Aorta (tissue), 5 donors: ENCODE measurements at regions not wholly inside any gene's neighbourhood (a gene's known extent, or its start where the extent isn't known, plus 50 kb on each side); places are given as distances from the start of the nearest gene placed in this dataset.

Source experiments
- ATAC-seq: fragments of 200-7000 bp; cut with Tn5 transposase; one replicate; pipeline ENCODE4 v1.9.1; 2022; ENCODE audit warnings: moderate library complexity; ENCODE audit not compliant: low FRiP score
- DNase-seq, 2 donors: peaks; one replicate each; pipeline ENCODE4 v3.0.0-alpha.2; 2020
- H3K27ac ChIP-seq, 2 donors: one replicate each; pipeline ENCODE4 v1.5.1; 2013; ENCODE audit warnings: low read length in 2 of 2, mild to moderate bottlenecking in 2 of 2, moderate library complexity in 2 of 2, control low read depth in 1 of 2, inconsistent platforms in 1 of 2, low read depth in 1 of 2
- H3K27me3 ChIP-seq, 2 donors: one replicate each; pipeline ENCODE4 v1.6.1; 2013; ENCODE audit warnings: control low read depth in 1 of 2, low read length in 1 of 2, mild to moderate bottlenecking in 1 of 2, moderate library complexity in 1 of 2; ENCODE audit not compliant: insufficient read depth in 2 of 2, control insufficient read depth in 1 of 2
- H3K36me3 ChIP-seq, 2 donors: one replicate each; pipeline ENCODE4 v1.6.1; 2013; ENCODE audit warnings: control low read depth in 1 of 2, low read length in 1 of 2, mild to moderate bottlenecking in 1 of 2; ENCODE audit not compliant: insufficient read depth in 2 of 2, control insufficient read depth in 1 of 2
- H3K4me1 ChIP-seq, 2 donors: one replicate each; pipeline ENCODE4 v1.6.1; 2013; ENCODE audit warnings: low read length in 2 of 2, control low read depth in 1 of 2, mild to moderate bottlenecking in 1 of 2, moderate library complexity in 1 of 2; ENCODE audit not compliant: insufficient read depth in 2 of 2, control insufficient read depth in 1 of 2
- H3K4me3 ChIP-seq, 2 donors: one replicate each; pipeline ENCODE4 v1.5.1; 2013; ENCODE audit warnings: low read length in 2 of 2, control low read depth in 1 of 2, mild to moderate bottlenecking in 1 of 2
- H3K9me3 ChIP-seq: one replicate; pipeline ENCODE4 v1.6.1; 2013; ENCODE audit warnings: mild to moderate bottlenecking, low read length; ENCODE audit not compliant: control insufficient read depth
- WGBS, 2 donors: extraction: QIAGEN DNeasy Blood & Tissue Kit; methylation state at CpG; one replicate each; pipeline ENCODE4 v1.1.7; 2013; 5-methylcytosine and 5-hydroxymethylcytosine counted together
- intact Hi-C, 2 donors: fragments of 100-400 bp; cut with DNase I; formaldehyde crosslinking; loops; one replicate each; pipeline versions ENCODE4 v1.14.2 to v1.15.0; 2022
- donor health status: healthy with polysubstance abuse.
- donor health status: Bipolar disorder and iron deficiency.
- donor health status: DM: no; HTN: no; CAD: no.
- donor health status: DM: no; HTN: no; CAD: no.
- donor health status: DM: yes; HTN: yes; CAD: no.

GRCh38 chr6:54057058-54057457 is 54.2 kb upstream of the MLIP start:
- Histone ChIP-seq H3K27me3 (no peaks in the 10 kb centered on the region), H3K27ac (no peak overlapping the region), H3K4me1 (no peaks in the 10 kb centered on the region), H3K36me3 (no peaks in the 10 kb centered on the region), H3K9me3 (no peaks in the 10 kb centered on the region), H3K4me3 (no peak overlapping the region)
- intact Hi-C loops, result no loop called here
- 25 to 50% methylated on average over 1 of the region's 1 CpG for WGBS, 2 donors
- no peak for DNase-seq
- ATAC-seq, result no peak

- no peak for ATAC-seq
- Histone ChIP-seq H3K4me1 (no peaks in the 10 kb centered on the region), H3K9me3 (no peaks in the 10 kb centered on the region), H3K4me3 (no peak overlapping the region), H3K36me3 (no peaks in the 10 kb centered on the region), H3K27me3 (no peaks in the 10 kb centered on the region), H3K27ac (no peak overlapping the region)
- DNase-seq, result no peak
- intact Hi-C loops, result no loop called here
These were observed 53.0 kb upstream of the MLIP start for GRCh38 chr6:54058236-54058635.

GRCh38 chr6:54059683-54060082 is 51.6 kb upstream of the MLIP start:
- H3K36me3 ChIP-seq, result no peaks in the 10 kb centered on the region
- no peak for ATAC-seq
- no peak overlapping the region for H3K27ac ChIP-seq
- no peak for DNase-seq
- H3K27me3 ChIP-seq, result no peaks in the 10 kb centered on the region
- H3K4me1 ChIP-seq, result no peaks in the 10 kb centered on the region
- no peak overlapping the region for H3K4me3 ChIP-seq
- no peaks in the 10 kb centered on the region for H3K9me3 ChIP-seq
- 81 to 86% methylated on average over 2 of the region's 2 CpGs for WGBS, 2 donors
- intact Hi-C loops, result no loop called here

- no peak overlapping the region for H3K27ac ChIP-seq
- no peaks in the 10 kb centered on the region for H3K27me3 ChIP-seq
- no peak for DNase-seq
- no peaks in the 10 kb centered on the region for H3K36me3 ChIP-seq
- no peak for ATAC-seq
- no peaks in the 10 kb centered on the region for H3K4me1 ChIP-seq
- no peaks in the 10 kb centered on the region for H3K9me3 ChIP-seq
- intact Hi-C loops, result no loop called here
- no peak overlapping the region for H3K4me3 ChIP-seq
- 73 to 79% methylated on average over 2 of the region's 2 CpGs for WGBS, 2 donors
These were observed 51.0 kb upstream of the MLIP start for GRCh38 chr6:54060286-54060685.
